ENCODE measurements at regions not wholly inside any gene's neighbourhood (a gene's known extent, or its start where the extent isn't known, plus 50 kb on each side); places are given as distances from the start of the nearest gene placed in this dataset.
A peak's percentile ranks its signal among the peaks of the same experiment; 100 is the strongest.
"Not testable (repeated sequence)": the region's sequence is repeated elsewhere in the genome, so short reads cannot be mapped to it uniquely, and the experiment has no call there.

- Histone ChIP-seq H3F3A (ENCODE audit: control insufficient read depth, insufficient read depth) (no peaks in the 10 kb centered on the region; the same call in 1 of the 2 replicates), H3K4me1 (ENCODE audit: control insufficient read depth, low read length) (peaks cover 8% of the 10 kb centered on the region; the same call in 1 of the 2 replicates), H3K27ac (ENCODE audit: low read depth, low read length) (no peak overlapping the region), H3K27me3 (ENCODE audit: control insufficient read depth, low read length) (peaks cover 22% of the 10 kb centered on the region), H3K9me3 (ENCODE audit: control insufficient read depth, insufficient read depth, low read length) (no peaks in the 10 kb centered on the region), H3K9me2 (replicated peaks; ENCODE audit: control insufficient read depth, low read length) (no peaks in the 10 kb centered on the region), H3K4me2 (ENCODE audit: low read length) (peak overlapping the region; percentile 63), H3K4me3 (ENCODE audit: low read length) (peak overlapping the region; percentile 55), H4K20me1 (ENCODE audit: control insufficient read depth, insufficient read depth, low read depth, low read length) (no peaks in the 10 kb centered on the region), H3K36me3 (ENCODE audit: control insufficient read depth, low read length) (no peaks in the 10 kb centered on the region), H3K79me2 (ENCODE audit: control insufficient read depth, low read length) (no peaks in the 10 kb centered on the region)
- TF ChIP-seq CTCF (IDR thresholded peaks at IDR 0.05; ENCODE audit: low read depth, low read length, poor library complexity, severe bottlenecking) (peak; percentile 59), EZH2phosphoT487 (IDR thresholded peaks at IDR 0.05; ENCODE audit: borderline replicate concordance, low read length) (peak; percentile 67; the same call in 1 of the 2 replicates)
Observed at GRCh38 chr7:35971133-35971891, 170.5 kb downstream of the SEPTIN7 start.

GRCh38 chr7:35975851-35976454, 175.1 kb downstream of the SEPTIN7 start:
- Histone ChIP-seq H3K9me2 (replicated peaks; ENCODE audit: control insufficient read depth, low read length) (no peaks in the 10 kb centered on the region), H3K4me3 (ENCODE audit: low read length) (no peak overlapping the region), H3K27ac (ENCODE audit: low read depth, low read length) (no peak overlapping the region), H3F3A (ENCODE audit: control insufficient read depth, insufficient read depth) (no peaks in the 10 kb centered on the region), H3K27me3 (ENCODE audit: control insufficient read depth, low read length) (peaks cover 44% of the 10 kb centered on the region), H3K79me2 (ENCODE audit: control insufficient read depth, low read length) (no peaks in the 10 kb centered on the region), H3K9me3 (ENCODE audit: control insufficient read depth, insufficient read depth, low read length) (no peaks in the 10 kb centered on the region), H3K4me1 (ENCODE audit: control insufficient read depth, low read length) (peaks cover 8% of the 10 kb centered on the region; the same call in 1 of the 2 replicates), H3K4me2 (ENCODE audit: low read length) (no peak overlapping the region), H4K20me1 (ENCODE audit: control insufficient read depth, insufficient read depth, low read depth, low read length) (no peaks in the 10 kb centered on the region), H3K36me3 (ENCODE audit: control insufficient read depth, low read length) (no peaks in the 10 kb centered on the region)
- TF ChIP-seq EZH2phosphoT487 (IDR thresholded peaks at IDR 0.05; ENCODE audit: borderline replicate concordance, low read length) (no peak), CTCF (IDR thresholded peaks at IDR 0.05; ENCODE audit: low read depth, low read length, poor library complexity, severe bottlenecking) (peak; percentile 92)

- H3K4me1 ChIP-seq (ENCODE audit: control insufficient read depth, low read length); H3K9me2 ChIP-seq (replicated peaks; ENCODE audit: control insufficient read depth, low read length); H3K4me3 ChIP-seq (ENCODE audit: low read length); H3K9me3 ChIP-seq (ENCODE audit: control insufficient read depth, insufficient read depth, low read length); H3K36me3 ChIP-seq (ENCODE audit: control insufficient read depth, low read length); H3F3A ChIP-seq (ENCODE audit: control insufficient read depth, insufficient read depth); H4K20me1 ChIP-seq (ENCODE audit: control insufficient read depth, insufficient read depth, low read depth, low read length); H3K79me2 ChIP-seq (ENCODE audit: control insufficient read depth, low read length); H3K4me2 ChIP-seq (ENCODE audit: low read length); H3K27ac ChIP-seq (ENCODE audit: low read depth, low read length): not testable (repeated sequence)
- peaks cover 22% of the 10 kb centered on the region for H3K27me3 ChIP-seq (ENCODE audit: control insufficient read depth, low read length)
Observed at GRCh38 chr7:35978816-35979640, 174.0 kb upstream of the EEPD1 start.

Data from DOHH2 (cell line).